GM12864 (cell line): ENCODE measurements at regions not wholly inside any gene's neighbourhood (a gene's known extent, or its start where the extent isn't known, plus 50 kb on each side); places are given as distances from the start of the nearest gene placed in this dataset.

Source experiments
- DNase-seq: peaks from one replicate; pipeline ENCODE4 v3.0.0-alpha.2; 2011; ENCODE audit warnings: low read depth
- H3K4me3 ChIP-seq: 2 replicates; pipeline ENCODE4 v1.5.1; 2011; ENCODE audit warnings: mild to moderate bottlenecking, low read depth, low read length, control low read depth
- TF ChIP-seq, protein P1 (sequence below): IDR thresholded peaks from 2 replicates; pipeline ENCODE4 v1.5.1; 2011; ENCODE audit warnings: low read depth, mild to moderate bottlenecking, moderate library complexity, low read length, control low read depth, inconsistent platforms; ENCODE audit errors: missing control alignments

DNA sequence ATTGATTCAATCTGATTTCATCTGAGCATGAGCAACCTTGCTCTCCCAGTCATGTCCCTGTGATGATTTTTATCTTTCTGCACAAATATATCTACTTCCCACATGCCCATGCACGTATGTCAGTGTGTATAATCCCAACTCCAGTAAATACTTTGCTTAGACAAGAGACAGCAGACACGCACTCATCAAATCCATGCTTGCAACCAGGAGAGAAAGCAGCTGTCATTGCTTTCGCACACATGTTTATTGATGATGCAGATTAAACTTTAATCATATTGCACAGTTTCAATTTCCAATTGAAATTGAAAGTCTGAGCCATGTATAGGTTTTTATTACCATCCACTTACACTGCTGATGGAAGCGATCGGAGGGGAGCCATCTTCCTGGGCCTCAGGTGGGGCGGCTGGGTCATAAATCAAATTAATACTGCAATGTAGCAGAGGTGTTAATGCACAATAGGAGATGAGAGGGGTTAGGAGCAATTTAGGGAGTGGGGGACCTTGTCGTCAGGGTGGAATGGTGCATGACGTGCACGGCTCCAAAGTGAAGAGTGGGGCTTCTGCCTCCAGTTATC lies 68.6 kb upstream of the SRRM4 start:
- DNase-seq: no peak
- TF ChIP-seq, protein P1, sequence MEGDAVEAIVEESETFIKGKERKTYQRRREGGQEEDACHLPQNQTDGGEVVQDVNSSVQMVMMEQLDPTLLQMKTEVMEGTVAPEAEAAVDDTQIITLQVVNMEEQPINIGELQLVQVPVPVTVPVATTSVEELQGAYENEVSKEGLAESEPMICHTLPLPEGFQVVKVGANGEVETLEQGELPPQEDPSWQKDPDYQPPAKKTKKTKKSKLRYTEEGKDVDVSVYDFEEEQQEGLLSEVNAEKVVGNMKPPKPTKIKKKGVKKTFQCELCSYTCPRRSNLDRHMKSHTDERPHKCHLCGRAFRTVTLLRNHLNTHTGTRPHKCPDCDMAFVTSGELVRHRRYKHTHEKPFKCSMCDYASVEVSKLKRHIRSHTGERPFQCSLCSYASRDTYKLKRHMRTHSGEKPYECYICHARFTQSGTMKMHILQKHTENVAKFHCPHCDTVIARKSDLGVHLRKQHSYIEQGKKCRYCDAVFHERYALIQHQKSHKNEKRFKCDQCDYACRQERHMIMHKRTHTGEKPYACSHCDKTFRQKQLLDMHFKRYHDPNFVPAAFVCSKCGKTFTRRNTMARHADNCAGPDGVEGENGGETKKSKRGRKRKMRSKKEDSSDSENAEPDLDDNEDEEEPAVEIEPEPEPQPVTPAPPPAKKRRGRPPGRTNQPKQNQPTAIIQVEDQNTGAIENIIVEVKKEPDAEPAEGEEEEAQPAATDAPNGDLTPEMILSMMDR: no peak

DNA sequence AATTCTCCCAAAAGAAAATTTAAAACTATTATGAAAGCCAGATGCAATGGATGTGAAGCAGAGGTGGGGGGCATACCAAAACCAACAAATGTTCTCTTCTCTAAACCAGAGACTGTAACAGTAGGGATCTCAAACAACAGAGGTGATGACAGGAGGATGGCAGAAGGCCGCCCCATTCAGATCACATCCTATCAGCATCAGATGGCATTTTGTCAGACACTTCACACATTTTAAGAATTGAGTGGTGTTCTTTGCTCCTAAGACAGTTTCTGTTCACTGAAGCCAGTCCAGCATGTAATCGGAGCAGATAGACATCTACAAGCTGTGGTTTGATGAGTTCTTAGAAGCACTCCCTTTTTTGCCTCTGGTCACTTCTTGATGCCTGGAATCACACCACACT lies 59.6 kb upstream of the SRRM4 start:
- H3K4me3 ChIP-seq: no peak overlapping the region
- TF ChIP-seq, protein P1: no peak
- DNase-seq: no peak

More for the DNA sequence above, 68.6 kb upstream of the SRRM4 start:
- H3K4me3 ChIP-seq: no peak overlapping the region

DNA sequence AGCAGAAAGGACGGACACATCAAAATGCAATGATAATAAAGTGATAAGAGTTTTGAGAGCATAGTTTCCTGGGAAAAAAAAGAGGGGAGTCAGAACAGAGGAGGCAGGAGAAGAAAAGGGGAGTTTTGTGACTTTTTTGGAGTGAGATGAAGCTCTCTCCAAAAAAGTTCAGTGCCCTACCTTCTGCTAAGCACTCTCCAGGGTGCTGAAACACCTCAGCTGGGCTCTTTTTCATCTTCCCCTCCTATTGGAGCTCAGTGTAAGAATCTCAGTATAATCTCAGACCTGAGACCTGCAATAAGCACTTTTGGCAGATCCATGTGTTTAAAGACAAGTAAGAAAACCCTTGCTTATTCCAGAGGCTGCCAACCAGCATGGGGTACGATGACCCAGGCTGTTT lies 58.9 kb upstream of the SRRM4 start:
- TF ChIP-seq, protein P1: no peak
- no peak overlapping the region for H3K4me3 ChIP-seq
- no peak for DNase-seq

DNA sequence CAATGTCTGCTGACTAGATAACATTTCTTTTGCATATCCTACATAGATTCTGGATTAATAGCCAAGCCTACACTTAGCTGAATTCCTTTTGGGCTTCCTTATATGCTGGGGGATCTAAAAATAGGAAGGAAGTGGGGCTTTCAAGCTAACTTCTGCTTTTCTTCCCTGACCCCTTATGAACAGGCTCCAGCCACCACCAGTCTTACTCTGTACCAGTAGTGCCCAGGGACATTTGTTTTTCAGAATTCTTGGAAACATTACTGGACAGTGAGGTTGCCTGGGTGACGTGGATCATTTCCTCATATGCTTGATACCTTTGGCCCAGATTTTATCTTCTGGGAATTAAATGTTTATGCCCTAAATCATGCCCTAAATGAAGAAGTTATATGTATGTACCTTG lies 55.9 kb upstream of the SRRM4 start:
- no peak overlapping the region for H3K4me3 ChIP-seq
- no peak for DNase-seq
- TF ChIP-seq, protein P1: no peak

DNA sequence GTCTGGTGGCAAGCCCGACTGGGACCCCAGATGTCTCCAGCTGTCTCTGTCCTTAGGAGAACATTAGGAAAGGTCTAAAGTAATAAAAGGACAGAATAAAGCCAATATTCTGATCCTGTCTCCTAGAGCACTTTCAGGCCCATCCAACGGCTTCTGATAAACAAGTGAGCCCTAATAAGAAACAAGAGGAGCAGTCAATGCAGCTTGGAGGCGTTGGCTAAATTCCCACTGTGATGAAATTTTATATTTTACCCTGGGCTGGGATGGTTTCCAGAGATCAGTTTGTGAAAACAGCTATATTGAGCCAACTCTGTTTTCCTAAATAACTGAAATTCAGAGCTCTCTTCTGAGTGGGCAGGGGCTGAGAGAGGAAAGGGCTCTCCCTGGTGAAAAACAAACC lies 55.5 kb upstream of the SRRM4 start:
- TF ChIP-seq, protein P1: no peak
- no peak for DNase-seq
- H3K4me3 ChIP-seq: no peak overlapping the region
